Neural progenitor cell (in vitro differentiated cells): ENCODE measurements at regions not wholly inside any gene's neighbourhood (a gene's known extent, or its start where the extent isn't known, plus 50 kb on each side); places are given as distances from the start of the nearest gene placed in this dataset.

Source experiments
- DNase-seq: peaks from one replicate; pipeline ENCODE4 v3.0.0-alpha.2; 2016; ENCODE audit warnings: low spot score
- H2AFZ ChIP-seq: fragments of 200-600 bp; sonication (generic); replicated peaks from 2 replicates; pipeline ENCODE4 v1.6.1; 2016; ENCODE audit warnings: antibody characterized with exemption
- H3F3A ChIP-seq: fragments of 200-600 bp; sonication (generic); 2 replicates; pipeline ENCODE4 v1.6.1; 2016; ENCODE audit warnings: antibody characterized with exemption, low read depth
- H3K27ac ChIP-seq: fragments of 200-600 bp; sonication (generic); 2 replicates; pipeline ENCODE4 v1.5.1; 2016; ENCODE audit warnings: mild to moderate bottlenecking
- H3K27me3 ChIP-seq: fragments of 200-600 bp; sonication (generic); 2 replicates; pipeline ENCODE4 v1.6.1; 2016; ENCODE audit warnings: mild to moderate bottlenecking, moderate library complexity
- H3K36me3 ChIP-seq: fragments of 200-600 bp; sonication (generic); 2 replicates; pipeline ENCODE4 v1.5.1; 2016
- H3K4me1 ChIP-seq: fragments of 200-600 bp; sonication (generic); 2 replicates; pipeline ENCODE4 v1.6.1; 2016; ENCODE audit warnings: mixed run types
- H3K4me2 ChIP-seq: fragments of 200-600 bp; sonication (generic); 2 replicates; pipeline ENCODE4 v1.6.1; 2016
- H3K4me3 ChIP-seq: fragments of 200-600 bp; sonication (generic); 2 replicates; pipeline ENCODE4 v1.5.1; 2016
- H3K79me2 ChIP-seq: fragments of 200-600 bp; sonication (generic); 2 replicates; pipeline ENCODE4 v1.6.1; 2016; ENCODE audit warnings: low read depth
- H3K9ac ChIP-seq: fragments of 200-600 bp; sonication (generic); 2 replicates; pipeline ENCODE4 v1.6.1; 2016
- H3K9me3 ChIP-seq: fragments of 200-600 bp; sonication (generic); 2 replicates; pipeline ENCODE4 v1.5.1; 2016; ENCODE audit warnings: low read depth
- H4K20me1 ChIP-seq: fragments of 200-600 bp; sonication (generic); 2 replicates; pipeline ENCODE4 v1.6.1; 2016; ENCODE audit warnings: low read depth
- H3K27ac Mint-ChIP-seq: 3 replicates; pipeline ENCODE4 v1.8.0; 2021; ENCODE audit warnings: mixed read lengths
- H3K27me3 Mint-ChIP-seq: 2 replicates; pipeline ENCODE4 v1.8.0; 2022; ENCODE audit warnings: low read depth, mild to moderate bottlenecking, inconsistent platforms, moderate library complexity, mixed read lengths; ENCODE audit not compliant: insufficient read depth
- H3K36me3 Mint-ChIP-seq: 3 replicates; pipeline ENCODE4 v1.8.0; 2021; ENCODE audit warnings: mixed read lengths
- H3K4me1 Mint-ChIP-seq: 3 replicates; pipeline ENCODE4 v1.8.0; 2021; ENCODE audit warnings: mixed read lengths
- H3K4me3 Mint-ChIP-seq: 3 replicates; pipeline ENCODE4 v1.8.0; 2021; ENCODE audit warnings: mild to moderate bottlenecking, moderate library complexity, mixed read lengths
- H3K9me3 Mint-ChIP-seq: 3 replicates; pipeline ENCODE4 v1.8.0; 2020; ENCODE audit warnings: mixed read lengths
- CTCF ChIP-seq: fragments of 200-600 bp; sonication (generic); IDR thresholded peaks from 2 replicates; pipeline ENCODE4 v1.5.1; 2017; ENCODE audit warnings: antibody characterized with exemption, mild to moderate bottlenecking
- EZH2 ChIP-seq: fragments of 200-600 bp; sonication (generic); IDR thresholded peaks from 2 replicates; pipeline ENCODE4 v1.6.1; 2017; ENCODE audit warnings: antibody characterized with exemption, mild to moderate bottlenecking, moderate library complexity
- EZH2phosphoT487 ChIP-seq: fragments of 200-600 bp; sonication (generic); IDR thresholded peaks from 2 replicates; pipeline ENCODE4 v1.6.1; 2017; ENCODE audit warnings: antibody characterized with exemption

- Mint-ChIP-seq H3K27ac (no peak overlapping the region), H3K36me3 (no peaks in the 10 kb centered on the region)
- H3K4me2 ChIP-seq = no peak overlapping the region
These were observed 329.2 kb downstream of the ZNF608 start for GRCh38 chr5:124417196-124417595.

GRCh38 chr5:124416627-124417026 lies 329.8 kb downstream of the ZNF608 start:
- Mint-ChIP-seq H3K9me3 (peaks cover 28% of the 10 kb centered on the region), H3K4me1 (peaks cover 8% of the 10 kb centered on the region), H3K4me3 (no peak overlapping the region), H3K36me3 (no peaks in the 10 kb centered on the region), H3K27ac (no peak overlapping the region), H3K27me3 (no peaks in the 10 kb centered on the region)
- Histone ChIP-seq H4K20me1 (no peaks in the 10 kb centered on the region), H3K4me3 (no peak overlapping the region), H3K9me3 (no peaks in the 10 kb centered on the region), H3K36me3 (no peaks in the 10 kb centered on the region), H3K4me1 (no peaks in the 10 kb centered on the region), H3K79me2 (no peaks in the 10 kb centered on the region), H3K27ac (no peak overlapping the region), H3F3A (no peaks in the 10 kb centered on the region), H3K27me3 (no peaks in the 10 kb centered on the region), H3K4me2 (no peak overlapping the region), H2AFZ (no peak overlapping the region), H3K9ac (no peak overlapping the region)
- no peak for DNase-seq
- TF ChIP-seq CTCF (no peak), EZH2phosphoT487 (no peak), EZH2 (no peak)

More at GRCh38 chr5:124417196-124417595, 329.2 kb downstream of the ZNF608 start:
- H4K20me1 ChIP-seq = no peaks in the 10 kb centered on the region
- H3K4me3 ChIP-seq = no peak overlapping the region
- Mint-ChIP-seq H3K27me3 (no peaks in the 10 kb centered on the region), H3K4me1 (peaks cover 8% of the 10 kb centered on the region), H3K4me3 (no peak overlapping the region), H3K9me3 (peaks cover 31% of the 10 kb centered on the region)
- H3K27ac ChIP-seq = no peak overlapping the region
- no peak overlapping the region for H2AFZ ChIP-seq
- H3K36me3 ChIP-seq = no peaks in the 10 kb centered on the region
- H3F3A ChIP-seq = no peaks in the 10 kb centered on the region
- no peak overlapping the region for H3K9ac ChIP-seq
- H3K79me2 ChIP-seq = no peaks in the 10 kb centered on the region
- no peaks in the 10 kb centered on the region for H3K27me3 ChIP-seq
- H3K4me1 ChIP-seq = no peaks in the 10 kb centered on the region
- H3K9me3 ChIP-seq = no peaks in the 10 kb centered on the region
- no peak for DNase-seq
- TF ChIP-seq EZH2phosphoT487 = no peak
- no peak for TF ChIP-seq EZH2
- TF ChIP-seq CTCF = no peak

- Mint-ChIP-seq H3K27me3 (no peaks in the 10 kb centered on the region), H3K27ac (no peak overlapping the region), H3K9me3 (peaks cover 20% of the 10 kb centered on the region), H3K4me1 (peaks cover 8% of the 10 kb centered on the region), H3K4me3 (no peak overlapping the region), H3K36me3 (no peaks in the 10 kb centered on the region)
- DNase-seq = no peak
- no peaks in the 10 kb centered on the region for H3F3A ChIP-seq
- H3K4me2 ChIP-seq = no peak overlapping the region
- H2AFZ ChIP-seq = no peak overlapping the region
- no peak overlapping the region for H3K9ac ChIP-seq
- H3K4me3 ChIP-seq = no peak overlapping the region
- no peaks in the 10 kb centered on the region for H3K79me2 ChIP-seq
- TF ChIP-seq EZH2phosphoT487 (no peak), EZH2 (no peak), CTCF (no peak)
- no peak overlapping the region for H3K27ac ChIP-seq
- no peaks in the 10 kb centered on the region for H3K4me1 ChIP-seq
- no peaks in the 10 kb centered on the region for H4K20me1 ChIP-seq
- no peaks in the 10 kb centered on the region for H3K36me3 ChIP-seq
- no peaks in the 10 kb centered on the region for H3K9me3 ChIP-seq
- no peaks in the 10 kb centered on the region for H3K27me3 ChIP-seq
These were observed 331.5 kb downstream of the ZNF608 start for GRCh38 chr5:124414973-124415372.
